ENCODE measurements at regions not wholly inside any gene's neighbourhood (a gene's known extent, or its start where the extent isn't known, plus 50 kb on each side); places are given as distances from the start of the nearest gene placed in this dataset.

DNA sequence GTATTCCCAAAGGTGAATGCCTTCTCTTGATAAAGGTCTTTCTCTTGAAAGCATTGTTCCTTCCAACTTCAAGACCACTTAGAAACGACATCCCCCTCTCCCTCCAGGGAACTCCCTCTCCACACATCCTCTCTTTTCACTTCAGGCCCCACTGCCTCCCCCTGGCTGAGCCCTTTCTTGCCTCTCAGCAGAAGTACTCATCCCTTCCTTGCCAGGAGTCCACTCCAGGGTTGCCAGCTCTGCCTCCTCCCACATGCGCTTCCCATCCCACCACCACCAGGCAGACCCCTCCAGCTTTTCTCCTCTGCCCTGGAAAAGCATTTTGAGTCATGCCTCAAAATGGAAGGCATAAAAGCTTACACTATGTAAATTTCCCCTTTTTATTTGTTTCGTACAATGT lies 126.3 kb upstream of the SALL3 start:
- DNase-seq: no peak

GRCh38 chr18:78855188-78855587 lies 124.4 kb upstream of the SALL3 start:
- no peak for DNase-seq

DNA sequence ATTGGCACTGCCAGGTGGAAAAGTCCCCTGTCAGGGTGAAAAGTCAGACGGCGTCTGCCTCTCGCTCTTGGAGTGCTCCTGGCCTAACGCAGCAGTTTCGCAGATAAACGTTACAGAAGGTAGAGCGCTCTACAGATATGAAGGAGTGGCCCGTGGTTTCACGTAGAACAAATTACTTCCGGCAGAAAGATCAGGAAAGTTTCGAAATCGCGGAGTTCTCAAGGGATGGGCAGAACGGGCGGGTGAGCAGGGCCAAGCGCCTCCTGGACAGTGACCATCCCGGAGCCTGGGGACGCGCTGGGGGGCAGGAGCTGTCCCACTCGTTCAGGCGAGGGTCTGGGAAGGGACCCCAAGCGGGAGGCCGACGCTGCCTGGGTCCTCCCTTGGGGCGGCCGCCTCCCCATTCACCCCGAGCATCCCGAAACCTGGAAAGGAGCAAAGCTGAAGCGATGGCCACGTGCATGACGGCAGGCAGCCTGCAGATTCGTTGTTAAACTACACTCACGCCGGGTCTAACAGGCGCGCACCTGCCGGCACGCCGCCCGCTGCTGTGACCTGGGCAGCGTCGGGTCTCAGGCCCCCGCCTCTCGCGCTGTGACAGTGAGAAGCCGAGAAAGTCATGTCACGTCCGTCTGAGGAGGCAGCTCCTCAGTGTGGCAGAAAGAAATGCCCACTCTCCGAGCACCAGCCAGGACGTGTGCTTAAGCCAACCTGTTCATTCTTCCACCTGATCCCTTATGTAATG lies 122.9 kb upstream of the SALL3 start:
- DNase-seq: no peak

GRCh38 chr18:78857314-78858150 lies 122.1 kb upstream of the SALL3 start:
- no peak for DNase-seq

GRCh38 chr18:78859686-78860085 lies 119.9 kb upstream of the SALL3 start:
- DNase-seq: no peak

DNA sequence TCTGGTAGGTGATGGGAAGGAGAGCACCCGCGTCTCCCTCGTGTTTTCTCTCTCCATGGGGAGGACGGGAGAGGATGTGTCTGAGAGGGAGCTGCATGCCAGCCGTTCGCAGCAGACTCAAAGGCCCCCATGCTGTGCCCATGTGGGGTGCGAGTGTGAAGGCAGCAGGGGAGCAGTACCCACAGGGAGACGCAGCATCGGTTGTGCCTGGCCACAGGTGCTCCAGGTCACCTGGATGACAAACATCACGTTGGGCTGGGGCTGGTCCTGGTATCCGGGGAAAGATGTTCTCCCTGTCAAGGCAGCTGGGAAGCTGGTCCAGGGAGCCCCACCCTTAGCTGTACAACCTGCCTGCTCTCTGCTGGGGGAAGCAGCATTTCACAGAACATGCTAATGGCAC lies 119.5 kb upstream of the SALL3 start:
- DNase-seq: no peak

- no peak for DNase-seq
These were observed 118.5 kb upstream of the SALL3 start for GRCh38 chr18:78861116-78861515.

- DNase-seq: no peak
These were observed 117.9 kb upstream of the SALL3 start for GRCh38 chr18:78861706-78862105.

- DNase-seq: no peak
These were observed 117.2 kb upstream of the SALL3 start for GRCh38 chr18:78862395-78862794.

GRCh38 chr18:78865056-78865598 lies 114.5 kb upstream of the SALL3 start:
- DNase-seq: no peak

DNA sequence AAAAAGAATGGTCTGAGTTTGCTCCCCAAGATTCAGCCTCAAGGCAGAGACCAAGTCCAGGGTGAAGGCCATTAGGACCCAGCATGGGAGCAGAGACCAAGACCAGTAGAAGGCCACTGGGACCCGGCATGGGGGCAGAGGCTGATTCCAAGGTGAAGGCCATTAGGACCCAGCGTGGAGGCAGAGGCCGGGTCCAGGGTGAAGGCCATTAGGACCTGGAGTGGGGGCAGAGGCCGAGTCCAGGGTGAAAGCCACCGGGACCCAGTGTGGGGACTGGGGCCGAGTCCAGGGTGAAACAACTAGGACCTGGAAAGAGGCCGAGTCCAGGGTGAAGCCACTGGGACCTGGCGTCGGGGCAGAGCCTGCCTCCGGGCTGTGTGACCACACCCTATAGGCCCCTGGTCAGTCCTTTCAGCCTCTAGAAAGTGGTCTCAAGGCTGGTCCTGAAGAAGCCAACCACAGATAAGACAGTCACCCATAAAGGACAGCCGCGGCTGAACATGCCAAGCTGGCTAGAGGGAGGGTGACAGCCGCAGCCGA lies 113.8 kb upstream of the SALL3 start:
- no peak for DNase-seq

DNA sequence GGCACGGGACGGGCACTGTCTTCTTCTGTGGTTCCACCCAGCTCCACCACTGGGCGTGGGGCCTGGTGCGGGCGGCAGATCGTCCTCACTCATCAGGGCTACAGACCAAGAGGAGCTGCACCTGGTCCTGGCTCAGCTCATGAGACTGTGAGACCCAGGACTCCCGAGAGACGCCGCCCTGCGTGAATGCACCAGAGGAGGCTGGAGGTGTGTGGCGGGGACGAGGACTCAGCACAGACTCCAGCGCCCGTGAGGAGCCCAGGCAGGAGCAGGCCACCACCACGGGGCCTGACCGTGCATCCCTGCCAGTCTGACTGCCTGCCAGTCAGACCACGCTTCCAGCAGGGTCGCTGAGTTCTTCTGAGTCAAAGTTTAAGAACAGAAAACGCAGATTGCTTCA lies 112.5 kb upstream of the SALL3 start:
- DNase-seq: no peak

DNA sequence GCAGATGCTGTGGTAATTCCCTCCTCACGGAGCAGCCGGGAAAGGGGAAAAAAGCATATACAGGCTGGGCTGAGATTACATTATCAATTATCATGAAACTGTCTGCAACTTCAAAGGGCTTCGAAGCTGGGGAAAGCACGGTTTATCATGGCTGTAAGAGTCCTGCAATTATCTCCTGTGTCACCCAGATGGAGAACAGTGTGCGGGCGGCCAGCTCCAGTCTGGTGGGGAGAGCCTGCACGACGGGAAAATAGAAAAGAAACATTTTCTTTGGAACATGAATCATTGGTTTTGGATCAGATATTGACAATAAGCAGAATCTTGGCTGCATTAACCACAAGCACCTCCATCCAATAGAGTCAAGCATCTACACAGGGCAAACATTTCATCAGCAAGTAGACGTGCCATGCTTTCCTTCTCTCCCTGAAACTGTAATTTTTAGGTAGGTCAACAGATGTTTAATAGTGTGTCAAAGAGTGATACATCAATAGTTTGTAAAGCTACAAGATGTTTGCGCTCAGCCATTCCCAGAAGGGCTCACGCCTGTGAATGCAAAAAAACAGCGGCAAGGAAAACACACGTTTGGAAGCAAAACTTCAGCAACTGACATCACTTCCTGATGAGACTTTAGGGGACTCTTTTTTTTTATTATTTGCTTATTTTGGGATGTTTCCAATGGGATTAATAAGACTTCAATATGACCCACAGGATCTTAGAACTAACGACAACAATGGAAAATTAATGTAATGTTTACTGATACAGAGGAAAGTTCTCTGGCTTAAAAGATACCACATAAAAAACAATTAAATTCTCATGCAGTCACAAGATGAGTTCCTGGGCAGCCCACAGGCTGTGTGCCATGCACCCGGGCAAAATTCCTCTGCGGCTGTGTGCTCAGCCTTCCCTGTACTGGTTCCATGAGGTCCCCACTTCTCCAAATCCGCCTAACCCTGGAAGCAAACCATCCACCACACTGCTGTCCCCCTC lies 111.0 kb upstream of the SALL3 start:
- DNase-seq: no peak

- no peak for DNase-seq
These were observed 108.0 kb upstream of the SALL3 start for GRCh38 chr18:78871618-78872017.

GRCh38 chr18:78873926-78874500 lies 105.6 kb upstream of the SALL3 start:
- DNase-seq: no peak

DNA sequence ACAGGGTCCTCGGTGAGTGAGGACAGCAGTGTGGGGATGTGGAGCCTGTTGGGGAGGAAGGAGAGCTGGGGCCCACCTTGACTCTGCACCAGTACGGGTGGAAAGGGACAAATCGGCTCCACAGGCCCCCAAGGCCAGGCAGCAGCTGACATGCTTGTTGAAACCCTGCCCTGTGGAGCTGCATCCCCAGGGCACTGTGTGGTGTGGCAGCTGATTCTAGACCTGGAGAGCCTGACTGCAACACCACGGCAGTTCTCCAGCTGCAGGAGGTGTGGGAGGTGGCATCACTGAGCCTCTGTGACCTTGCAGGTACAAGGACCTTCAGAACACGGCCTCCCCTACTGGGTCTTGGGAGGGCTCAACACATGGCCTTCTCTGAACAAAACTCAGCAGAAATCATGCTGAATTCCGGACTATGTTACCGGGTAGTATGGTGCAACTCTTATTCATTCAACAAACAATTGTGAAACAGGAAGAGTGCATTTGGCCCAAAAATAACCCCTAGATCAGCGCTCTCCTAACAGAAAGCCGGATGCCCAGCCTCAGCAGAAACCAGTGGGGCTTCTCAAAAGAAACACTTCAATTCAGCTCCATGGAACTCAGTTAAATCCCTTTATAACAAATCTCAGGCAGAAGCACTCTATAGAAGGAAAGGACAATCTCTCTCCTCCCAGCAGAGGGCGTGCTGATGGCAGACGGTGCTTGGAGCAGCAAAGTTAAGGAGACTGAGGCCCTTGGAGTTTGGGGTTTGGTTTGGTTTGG lies 104.4 kb upstream of the SALL3 start:
- DNase-seq: peak; percentile 6 to 38

DNA sequence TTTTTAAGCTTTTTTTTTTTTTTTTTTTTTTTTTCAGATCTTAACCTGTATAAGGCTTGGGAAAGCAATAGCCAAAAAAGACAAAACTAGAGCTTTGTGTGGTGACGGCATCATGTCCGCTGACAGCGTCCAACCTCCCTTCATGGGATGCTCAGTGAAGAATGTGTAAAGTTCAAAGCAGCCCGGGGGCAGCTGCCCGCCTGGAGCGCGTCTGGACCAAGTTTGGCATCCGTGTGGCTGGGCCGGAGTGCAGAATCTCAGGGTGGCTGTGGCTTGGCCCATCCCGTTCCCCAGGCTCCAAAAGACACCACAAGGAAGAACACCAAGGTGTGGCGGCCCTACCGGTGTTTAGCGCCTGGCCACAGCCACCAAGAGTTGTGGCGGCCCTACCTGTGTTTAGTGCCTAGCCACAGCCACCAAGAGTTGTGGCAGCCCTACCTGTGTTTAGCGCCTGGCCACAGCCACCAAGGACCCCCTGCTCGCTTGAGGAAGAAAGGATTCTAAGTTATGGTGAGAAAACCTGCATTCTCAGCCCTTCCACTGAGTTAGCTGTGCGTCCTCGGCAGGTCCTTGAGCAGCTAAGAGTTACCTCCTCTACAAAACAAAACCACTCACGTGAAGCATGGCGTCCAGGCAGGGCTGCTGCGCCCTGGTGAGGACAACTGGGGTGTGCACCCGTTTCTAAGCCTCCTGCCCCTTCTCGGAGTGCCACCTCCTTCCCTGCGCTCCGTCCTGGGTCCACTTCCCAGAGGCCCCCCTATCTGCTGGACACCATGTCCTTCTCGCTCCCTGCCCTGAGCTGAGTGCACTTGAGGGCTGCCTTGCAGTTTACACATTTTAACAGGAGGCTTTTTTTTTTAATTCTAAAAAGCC lies 103.6 kb upstream of the SALL3 start:
- no peak for DNase-seq

DNA sequence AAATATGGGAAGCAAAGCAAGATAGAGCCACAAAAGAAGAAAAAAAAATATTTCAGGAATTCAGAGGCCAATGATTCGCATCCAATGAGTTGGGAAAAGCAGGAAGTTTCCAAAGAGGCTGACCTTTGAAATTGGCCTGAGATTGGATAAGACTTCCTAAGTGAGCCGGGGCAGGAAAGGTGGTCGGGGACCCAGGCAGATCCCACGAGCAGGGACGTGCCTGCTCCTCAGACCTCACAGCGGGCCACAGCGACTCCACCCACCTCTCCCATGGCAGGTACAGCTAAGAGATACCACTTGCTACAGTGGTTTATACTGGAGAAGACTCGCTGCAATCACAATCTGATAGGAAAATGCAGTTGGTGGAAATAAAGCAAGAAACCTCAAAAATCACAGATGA lies 102.8 kb upstream of the SALL3 start:
- no peak for DNase-seq

DNA sequence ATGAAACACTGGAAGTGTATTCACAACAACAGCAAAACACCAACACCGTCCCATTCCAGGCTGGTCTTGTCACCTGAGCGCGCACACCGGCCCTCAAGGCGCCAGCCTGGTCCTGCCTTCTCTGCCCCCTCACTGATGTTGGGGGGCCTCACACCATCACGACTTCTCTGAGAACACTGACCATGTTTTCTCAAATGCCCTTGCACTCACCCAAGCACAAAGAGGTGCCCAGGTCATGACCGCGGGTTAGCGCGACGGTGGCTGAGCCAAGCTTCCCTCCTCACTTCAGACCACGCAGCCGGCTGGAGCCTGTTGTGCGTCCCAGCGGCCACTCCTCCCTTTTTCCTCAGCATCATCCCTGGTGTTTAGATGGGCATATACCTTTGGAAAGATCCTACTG lies 101.3 kb upstream of the SALL3 start:
- no peak for DNase-seq
